Glutamatergic neuron (in vitro differentiated cells): ENCODE measurements at regions not wholly inside any gene's neighbourhood (a gene's known extent, or its start where the extent isn't known, plus 50 kb on each side); places are given as distances from the start of the nearest gene placed in this dataset.
A peak's percentile ranks its signal among the peaks of the same experiment; 100 is the strongest.

ENCODE experiments used
- DNase-seq: peaks from one replicate; pipeline ENCODE4 v3.0.0; 2022
- H3K27ac Mint-ChIP-seq: one replicate; pipeline ENCODE4 v1.8.0; 2020; ENCODE audit warnings: mild to moderate bottlenecking, mixed read lengths, inconsistent platforms; ENCODE audit not compliant: unreplicated experiment
- H3K27me3 Mint-ChIP-seq: one replicate; pipeline ENCODE4 v1.8.0; 2020; ENCODE audit warnings: mild to moderate bottlenecking, moderate library complexity, mixed read lengths, inconsistent platforms; ENCODE audit not compliant: unreplicated experiment
- H3K36me3 Mint-ChIP-seq: one replicate; pipeline ENCODE4 v1.8.0; 2020; ENCODE audit warnings: mild to moderate bottlenecking, mixed read lengths, inconsistent platforms; ENCODE audit not compliant: unreplicated experiment
- H3K4me1 Mint-ChIP-seq: one replicate; pipeline ENCODE4 v1.8.0; 2020; ENCODE audit warnings: mild to moderate bottlenecking, low read depth, mixed read lengths, inconsistent platforms; ENCODE audit not compliant: unreplicated experiment
- H3K4me3 Mint-ChIP-seq: one replicate; pipeline ENCODE4 v1.8.0; 2020; ENCODE audit warnings: mild to moderate bottlenecking, mixed read lengths, inconsistent platforms; ENCODE audit not compliant: unreplicated experiment
- H3K9me3 Mint-ChIP-seq: one replicate; pipeline ENCODE4 v1.8.0; 2020; ENCODE audit warnings: mild to moderate bottlenecking, moderate library complexity, mixed read lengths, inconsistent platforms; ENCODE audit not compliant: unreplicated experiment
- CTCF ChIP-seq: fragments of 200-600 bp; sonication (generic); IDR thresholded peaks from one replicate; pipeline ENCODE4 v1.5.0; 2021; ENCODE audit not compliant: partially characterized antibody, unreplicated experiment

- no peaks in the 10 kb centered on the region for H3K27me3 Mint-ChIP-seq
- no peaks in the 10 kb centered on the region for H3K36me3 Mint-ChIP-seq
- no peak overlapping the region for H3K27ac Mint-ChIP-seq
- H3K9me3 Mint-ChIP-seq: no peaks in the 10 kb centered on the region
- H3K4me3 Mint-ChIP-seq: no peak overlapping the region
- H3K4me1 Mint-ChIP-seq: peaks cover 5% of the 10 kb centered on the region
- no peak for DNase-seq
- no peak for TF ChIP-seq CTCF
Observed at GRCh38 chr12:91582811-91583210, 400.2 kb upstream of the DCN start.

DNA sequence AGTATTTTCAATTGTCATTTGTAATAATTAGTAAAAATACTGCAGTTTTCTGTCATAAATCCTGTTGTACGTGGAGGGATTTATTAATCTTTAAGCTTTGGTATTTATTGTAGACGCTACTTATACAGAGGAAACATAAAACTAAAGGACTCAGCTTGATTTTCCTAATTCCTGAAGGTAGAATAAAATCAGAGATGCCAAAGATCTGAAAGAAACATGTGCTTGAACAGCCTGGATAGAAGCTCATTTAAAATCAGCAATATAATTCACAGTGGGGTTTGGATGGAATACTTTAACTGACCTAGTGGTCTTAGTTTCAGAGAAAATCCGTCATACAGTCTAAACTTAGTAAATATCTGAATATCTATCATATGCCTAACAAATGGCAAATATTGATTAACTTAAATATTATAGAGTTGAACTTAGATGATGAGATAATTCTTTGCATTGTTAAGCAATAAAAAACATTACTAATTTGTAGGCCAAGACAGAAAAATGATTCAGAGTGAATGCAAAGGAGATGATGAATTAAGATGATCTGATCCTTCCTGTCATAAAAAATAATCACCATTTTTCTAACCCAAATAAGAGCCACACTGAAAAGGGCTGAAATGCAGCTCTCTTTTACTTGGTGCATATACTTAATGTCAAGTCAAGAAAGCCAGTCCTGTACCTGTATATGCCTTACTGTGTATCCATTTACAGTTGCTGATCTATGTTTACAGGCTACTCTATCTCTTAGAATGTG, 397.1 kb upstream of the DCN start:
- no peaks in the 10 kb centered on the region for H3K36me3 Mint-ChIP-seq
- H3K4me1 Mint-ChIP-seq: peaks cover 7% of the 10 kb centered on the region
- H3K27ac Mint-ChIP-seq: peak overlapping the region; percentile 73
- no peak overlapping the region for H3K4me3 Mint-ChIP-seq
- H3K9me3 Mint-ChIP-seq: no peaks in the 10 kb centered on the region
- TF ChIP-seq CTCF: no peak
- no peak for DNase-seq
- no peaks in the 10 kb centered on the region for H3K27me3 Mint-ChIP-seq

DNA sequence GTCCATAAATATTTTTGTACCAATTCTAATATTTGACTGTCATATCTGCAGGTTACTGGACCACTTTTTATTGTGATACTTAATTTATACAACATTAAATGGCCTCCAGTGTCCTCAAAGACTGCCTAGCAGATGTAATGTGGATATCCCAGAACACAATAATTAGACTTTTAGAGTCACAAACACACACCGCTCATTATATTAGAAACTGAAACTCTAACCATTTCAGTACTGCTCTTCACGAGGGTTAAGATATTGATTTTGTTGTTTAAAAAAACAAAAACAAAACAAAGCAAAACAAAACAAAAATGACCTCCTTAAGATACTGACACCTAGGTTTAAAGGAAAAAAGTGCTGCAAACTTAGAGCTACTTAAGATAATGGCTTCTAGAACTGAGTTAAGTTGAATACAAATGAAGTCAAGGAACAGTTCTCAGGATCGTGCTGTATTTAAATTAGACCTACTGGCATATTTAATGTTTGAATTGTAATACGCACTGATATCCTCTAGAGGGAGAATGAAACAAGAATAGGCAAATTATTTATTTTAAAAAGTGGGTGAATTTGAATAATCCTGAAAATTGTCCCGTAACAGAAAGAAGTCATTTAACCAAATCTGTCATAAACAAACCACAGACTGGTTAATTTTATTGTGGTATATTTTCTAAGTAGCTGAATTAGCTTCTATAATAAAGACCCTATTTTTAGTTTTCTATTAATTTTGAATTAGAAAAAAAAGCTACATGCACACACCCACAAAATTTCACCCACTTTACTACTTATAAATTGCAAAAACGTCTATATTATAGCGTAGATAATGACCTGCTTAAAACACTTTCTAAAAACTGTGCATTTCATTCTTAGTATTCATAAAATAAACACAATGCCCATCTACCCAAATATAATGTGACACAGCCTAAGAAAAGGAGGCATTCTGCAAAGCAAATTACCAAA, 395.2 kb upstream of the DCN start:
- peak; percentile 84 for TF ChIP-seq CTCF
- no peak for DNase-seq
- Mint-ChIP-seq H3K27ac (no peak overlapping the region), H3K36me3 (no peaks in the 10 kb centered on the region), H3K4me1 (peaks cover 5% of the 10 kb centered on the region), H3K4me3 (no peak overlapping the region), H3K9me3 (no peaks in the 10 kb centered on the region), H3K27me3 (no peaks in the 10 kb centered on the region)

- Mint-ChIP-seq H3K27ac (no peak overlapping the region), H3K4me1 (peaks cover 5% of the 10 kb centered on the region), H3K4me3 (no peak overlapping the region), H3K9me3 (no peaks in the 10 kb centered on the region), H3K27me3 (no peaks in the 10 kb centered on the region), H3K36me3 (no peaks in the 10 kb centered on the region)
- no peak for TF ChIP-seq CTCF
- no peak for DNase-seq
Observed at GRCh38 chr12:91576432-91576831, 393.8 kb upstream of the DCN start.

GRCh38 chr12:91575630-91576029, 393.0 kb upstream of the DCN start:
- DNase-seq: no peak
- H3K4me1 Mint-ChIP-seq: peaks cover 5% of the 10 kb centered on the region
- H3K27me3 Mint-ChIP-seq: no peaks in the 10 kb centered on the region
- no peak for TF ChIP-seq CTCF
- no peak overlapping the region for H3K27ac Mint-ChIP-seq
- H3K4me3 Mint-ChIP-seq: no peak overlapping the region
- no peaks in the 10 kb centered on the region for H3K36me3 Mint-ChIP-seq
- H3K9me3 Mint-ChIP-seq: no peaks in the 10 kb centered on the region
